GM19023 (cell line): ENCODE measurements at regions not wholly inside any gene's neighbourhood (a gene's known extent, or its start where the extent isn't known, plus 50 kb on each side); places are given as distances from the start of the nearest gene placed in this dataset.

Experiments
- ATAC-seq: cut with Tn5 transposase; IDR thresholded peaks from one replicate; pipeline ENCODE4 v1.9.1; 2021; ENCODE audit warnings: mild to moderate bottlenecking, moderate library complexity; ENCODE audit not compliant: unreplicated experiment

GRCh38 chr9:38166501-38166900 is 97.5 kb upstream of the SHB start:
- ATAC-seq: no peak

DNA sequence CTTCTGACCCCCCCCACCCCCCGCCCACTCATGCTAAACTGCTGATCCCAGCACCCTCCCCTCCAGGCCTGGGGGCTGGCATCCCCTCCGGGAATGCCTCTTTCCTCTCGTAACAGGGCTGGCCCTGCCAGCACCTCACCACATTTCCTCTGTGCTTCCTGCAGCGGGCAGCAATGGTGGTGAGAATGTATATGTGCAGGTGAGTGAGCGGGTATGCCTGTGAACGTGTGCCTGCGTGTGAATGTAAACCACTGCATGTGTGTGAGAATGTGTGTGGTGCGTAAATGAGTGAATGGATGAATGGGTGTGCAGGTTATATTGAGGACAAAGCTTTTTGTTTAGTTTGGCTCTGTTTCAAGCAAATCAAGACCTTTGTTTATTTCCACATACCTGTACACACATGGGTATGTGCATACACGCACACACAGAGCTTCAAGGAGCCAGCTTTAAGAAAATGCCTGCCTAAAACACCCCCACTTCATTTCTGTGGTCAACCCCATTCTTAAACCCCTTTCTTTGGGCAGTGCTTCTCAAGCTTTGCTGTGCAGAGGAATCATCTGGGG is 95.7 kb upstream of the SHB start:
- ATAC-seq: no peak

- no peak for ATAC-seq
Observed at GRCh38 chr9:38163518-38163917, 94.5 kb upstream of the SHB start.

DNA sequence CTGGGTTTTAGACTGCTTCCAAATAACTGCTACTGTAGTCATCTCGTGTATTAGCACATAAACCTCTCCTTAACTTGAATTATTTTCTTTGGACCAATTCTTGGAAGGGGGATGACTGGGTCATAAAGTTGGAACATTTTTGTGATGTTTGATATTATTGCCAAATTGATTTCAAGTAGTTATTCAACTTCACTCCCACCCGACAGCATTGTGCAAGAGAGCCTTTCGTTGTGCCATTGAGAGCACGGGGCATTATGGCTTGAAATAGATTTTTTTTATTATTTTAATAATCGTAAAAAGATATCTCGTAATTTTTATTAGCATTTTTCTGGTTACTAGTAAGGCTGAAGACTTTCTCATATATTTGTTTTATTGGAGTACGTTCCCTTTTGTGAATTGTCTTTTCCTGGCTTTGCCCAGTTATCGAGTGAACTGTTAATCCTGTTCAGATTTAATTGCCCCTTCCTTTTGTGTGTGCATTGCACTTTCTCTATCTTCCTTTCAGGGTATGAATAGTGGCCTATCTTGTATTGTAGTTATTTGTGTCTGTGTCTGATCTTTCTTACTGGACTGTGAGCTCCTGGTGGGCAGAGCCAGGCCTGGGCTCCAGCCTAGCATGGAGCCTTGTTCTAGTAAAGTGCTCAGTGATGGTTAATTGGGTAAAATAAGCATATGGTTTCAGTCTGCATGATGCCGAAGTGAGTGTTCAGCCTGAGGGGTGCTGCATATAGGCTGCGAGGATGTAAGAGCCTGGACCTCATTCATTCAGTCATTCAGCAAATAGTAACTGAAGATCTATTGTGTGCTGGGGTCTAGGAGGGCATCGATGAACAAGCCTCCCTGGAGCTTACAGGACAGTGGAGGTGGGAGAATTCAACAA is 93.5 kb upstream of the SHB start:
- ATAC-seq: no peak

DNA sequence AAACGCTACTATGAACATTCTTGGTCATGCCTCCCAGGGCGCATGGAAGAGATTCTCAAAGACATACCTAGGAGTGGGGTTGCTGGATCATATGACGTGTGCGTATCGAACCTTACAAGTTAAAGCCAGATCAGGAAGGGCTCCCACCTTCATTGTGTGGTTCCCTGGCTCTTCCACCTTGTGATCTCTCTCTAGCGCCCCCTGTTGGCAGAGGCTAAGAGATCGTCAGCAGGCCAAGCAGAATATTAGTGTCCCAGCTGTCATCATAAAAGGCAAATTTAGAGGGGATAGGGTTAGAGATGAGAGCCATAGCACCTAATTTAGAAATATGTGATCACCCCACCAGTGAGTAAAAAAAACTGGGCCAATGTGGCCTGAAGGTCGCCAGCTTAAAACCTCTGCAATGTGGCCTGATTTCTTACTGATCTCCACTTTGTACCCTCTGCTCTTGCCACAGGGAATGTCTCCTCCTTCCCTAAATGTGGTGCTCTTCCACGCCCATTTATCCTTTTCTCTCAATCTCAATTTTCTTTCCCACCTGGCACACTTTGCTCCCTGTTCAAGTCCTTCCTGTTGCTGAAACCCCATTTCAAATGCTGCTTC is 91.7 kb upstream of the SHB start:
- no peak for ATAC-seq

- no peak for ATAC-seq
Observed at GRCh38 chr9:38159599-38159998, 90.6 kb upstream of the SHB start.

GRCh38 chr9:38158628-38159027 is 89.6 kb upstream of the SHB start:
- ATAC-seq: no peak

DNA sequence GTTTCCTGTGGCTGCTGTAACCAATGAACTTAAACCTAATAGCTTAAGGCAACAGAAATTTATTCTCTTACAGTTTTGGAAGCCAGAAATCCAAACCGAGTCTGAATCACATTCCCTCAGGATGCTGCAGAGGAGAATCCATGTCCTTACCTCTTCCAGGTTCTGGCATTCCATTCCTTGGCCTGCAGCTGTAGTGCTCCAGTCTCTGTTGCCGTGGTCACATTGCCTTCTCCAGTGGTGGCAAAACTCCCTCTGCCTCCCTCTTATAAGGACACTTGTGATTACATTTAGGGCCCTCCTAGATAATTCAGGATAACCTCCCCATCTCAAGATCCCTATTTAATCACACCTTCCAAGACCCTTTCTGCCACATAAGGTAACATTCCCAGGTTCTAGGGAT is 88.7 kb upstream of the SHB start:
- no peak for ATAC-seq

- no peak for ATAC-seq
Observed at GRCh38 chr9:38154501-38155421, 85.7 kb upstream of the SHB start.

GRCh38 chr9:38153910-38154291 is 84.9 kb upstream of the SHB start:
- ATAC-seq: no peak

DNA sequence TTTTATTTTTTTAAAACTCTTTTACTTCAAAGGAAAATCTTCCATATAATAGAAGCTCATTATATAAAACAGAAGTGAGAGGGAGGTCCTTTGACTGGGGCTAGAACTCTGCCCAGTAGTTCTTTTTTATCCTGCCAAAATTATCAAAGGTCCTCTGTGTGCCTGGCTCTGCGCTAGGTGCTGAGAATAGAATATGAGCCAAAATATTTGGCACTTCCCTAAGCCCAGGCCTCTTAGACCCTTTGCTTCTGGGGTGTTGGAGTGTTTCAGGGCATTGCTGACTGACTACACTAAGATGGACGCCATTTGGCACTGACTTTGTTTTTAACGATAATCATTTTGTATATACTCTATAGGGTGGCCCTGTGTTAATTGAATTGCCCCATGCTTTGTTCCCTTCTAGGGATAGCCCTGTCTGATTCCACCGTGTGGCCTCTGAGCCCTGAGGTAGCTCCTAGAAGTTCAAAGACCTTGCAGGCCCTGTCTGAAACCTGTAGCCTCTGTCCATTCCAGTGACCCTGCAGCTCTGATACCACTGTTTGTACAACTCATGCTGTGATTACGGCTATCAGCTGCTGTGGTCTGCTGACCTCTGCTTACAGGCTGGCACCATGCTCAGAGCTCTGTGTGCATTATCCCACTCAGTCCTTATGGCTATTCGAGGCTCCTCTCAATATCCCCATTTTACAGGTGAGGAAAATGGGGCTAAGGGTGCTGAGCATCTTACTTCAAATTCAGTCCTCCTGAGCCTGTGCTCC is 84.3 kb upstream of the SHB start:
- no peak for ATAC-seq

GRCh38 chr9:38149647-38150046 is 80.6 kb upstream of the SHB start:
- no peak for ATAC-seq

DNA sequence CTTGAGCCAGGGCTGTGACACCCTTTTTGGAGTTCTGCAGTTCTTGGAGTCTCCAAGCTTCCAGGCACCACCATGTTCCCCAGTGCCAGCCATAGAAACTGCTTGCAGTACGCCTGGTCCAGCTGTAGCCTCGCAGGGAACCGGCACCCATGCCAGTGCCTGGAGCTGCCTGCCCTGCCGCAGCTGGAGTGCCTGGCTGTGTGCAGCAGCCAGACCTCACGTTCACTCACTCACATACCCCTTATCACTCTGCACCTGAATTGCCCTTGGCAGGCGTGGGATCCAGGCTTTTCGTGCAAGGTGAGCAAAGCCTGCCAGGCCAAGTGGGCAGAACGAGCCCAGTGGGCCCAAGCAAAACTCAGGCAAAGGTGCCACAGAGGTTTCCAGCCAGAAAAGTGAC is 77.8 kb upstream of the SHB start:
- ATAC-seq: no peak

DNA sequence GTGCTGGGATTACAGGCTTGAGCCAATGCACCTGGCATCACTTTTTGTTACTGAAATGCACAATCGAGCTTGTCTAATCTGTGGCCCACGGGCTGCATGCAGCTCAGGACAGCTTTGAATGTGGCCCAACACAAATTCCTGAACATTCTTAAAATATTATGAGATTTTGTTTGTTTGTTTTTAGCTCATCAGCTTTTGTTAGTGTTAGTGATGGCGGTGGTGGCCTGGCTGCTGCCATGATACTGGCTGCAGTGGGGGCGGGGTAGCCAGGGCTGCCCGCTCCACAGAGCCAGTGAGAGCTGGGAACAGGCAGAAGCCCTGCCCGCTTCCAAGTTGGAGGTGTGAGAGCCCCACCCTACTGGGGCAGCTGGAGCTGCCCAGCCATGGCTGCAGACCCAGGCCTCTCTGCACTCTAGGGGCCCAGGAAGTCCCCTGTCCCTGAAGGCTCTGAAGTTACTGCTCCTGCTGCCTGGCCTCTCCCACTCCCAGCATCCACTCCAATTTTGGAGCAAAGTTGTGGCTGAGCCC is 76.6 kb upstream of the SHB start:
- no peak for ATAC-seq

- ATAC-seq: no peak
Observed at GRCh38 chr9:38144421-38144820, 75.4 kb upstream of the SHB start.

GRCh38 chr9:38141746-38142591 is 72.9 kb upstream of the SHB start:
- ATAC-seq: no peak

DNA sequence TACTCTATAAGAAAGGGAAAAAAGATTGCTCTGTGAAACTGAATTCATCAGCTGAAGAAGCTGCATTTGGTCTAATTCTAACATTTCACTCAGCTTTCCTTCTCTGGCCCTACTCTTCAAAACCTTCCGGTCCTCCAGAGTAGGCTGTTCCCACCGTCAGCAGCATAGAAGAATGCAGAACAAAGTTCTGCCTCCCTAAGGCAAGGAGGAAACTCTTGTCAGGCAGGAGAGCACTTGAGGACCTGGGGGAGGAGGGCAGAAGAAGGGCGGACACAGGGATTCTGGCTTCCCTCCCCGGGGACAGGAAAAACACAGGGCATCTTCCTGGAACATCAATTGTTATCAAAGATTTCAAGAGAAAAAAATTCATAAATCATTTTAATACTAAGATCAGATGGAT is 69.2 kb upstream of the SHB start:
- no peak for ATAC-seq

GRCh38 chr9:38137342-38137741 is 68.3 kb upstream of the SHB start:
- no peak for ATAC-seq

- ATAC-seq: no peak
Observed at GRCh38 chr9:38136386-38136785, 67.4 kb upstream of the SHB start.
